Activated naive CD8-positive, alpha-beta T cell treated with anti-CD3 and anti-CD28 coated beads, Interleukin-2, amount 50 U/mL, for 24 hours (primary cell): ENCODE measurements at regions not wholly inside any gene's neighbourhood (a gene's known extent, or its start where the extent isn't known, plus 50 kb on each side); places are given as distances from the start of the nearest gene placed in this dataset.

Experiments
- ATAC-seq: fragments of 150-1000 bp; cut with Tn5 transposase; one replicate; pipeline ENCODE4 v1.10.0; 2021
- DNase-seq: peaks from one replicate; pipeline ENCODE4 v3.0.0; 2021
- H3K27ac Mint-ChIP-seq: one replicate; pipeline ENCODE4 v1.8.0; 2021; ENCODE audit warnings: mild to moderate bottlenecking, mixed read lengths
- H3K27me3 Mint-ChIP-seq: one replicate; pipeline ENCODE4 v1.8.0; 2021; ENCODE audit warnings: mixed read lengths
- H3K36me3 Mint-ChIP-seq: one replicate; pipeline ENCODE4 v1.8.0; 2021; ENCODE audit warnings: low read depth, mixed read lengths
- H3K4me1 Mint-ChIP-seq: one replicate; pipeline ENCODE4 v1.8.0; 2021; ENCODE audit warnings: mixed read lengths
- H3K4me3 Mint-ChIP-seq: one replicate; pipeline ENCODE4 v1.8.0; 2021; ENCODE audit warnings: mild to moderate bottlenecking, moderate library complexity, mixed read lengths
- H3K9me3 Mint-ChIP-seq: one replicate; pipeline ENCODE4 v1.8.0; 2021; ENCODE audit warnings: mixed read lengths

DNA sequence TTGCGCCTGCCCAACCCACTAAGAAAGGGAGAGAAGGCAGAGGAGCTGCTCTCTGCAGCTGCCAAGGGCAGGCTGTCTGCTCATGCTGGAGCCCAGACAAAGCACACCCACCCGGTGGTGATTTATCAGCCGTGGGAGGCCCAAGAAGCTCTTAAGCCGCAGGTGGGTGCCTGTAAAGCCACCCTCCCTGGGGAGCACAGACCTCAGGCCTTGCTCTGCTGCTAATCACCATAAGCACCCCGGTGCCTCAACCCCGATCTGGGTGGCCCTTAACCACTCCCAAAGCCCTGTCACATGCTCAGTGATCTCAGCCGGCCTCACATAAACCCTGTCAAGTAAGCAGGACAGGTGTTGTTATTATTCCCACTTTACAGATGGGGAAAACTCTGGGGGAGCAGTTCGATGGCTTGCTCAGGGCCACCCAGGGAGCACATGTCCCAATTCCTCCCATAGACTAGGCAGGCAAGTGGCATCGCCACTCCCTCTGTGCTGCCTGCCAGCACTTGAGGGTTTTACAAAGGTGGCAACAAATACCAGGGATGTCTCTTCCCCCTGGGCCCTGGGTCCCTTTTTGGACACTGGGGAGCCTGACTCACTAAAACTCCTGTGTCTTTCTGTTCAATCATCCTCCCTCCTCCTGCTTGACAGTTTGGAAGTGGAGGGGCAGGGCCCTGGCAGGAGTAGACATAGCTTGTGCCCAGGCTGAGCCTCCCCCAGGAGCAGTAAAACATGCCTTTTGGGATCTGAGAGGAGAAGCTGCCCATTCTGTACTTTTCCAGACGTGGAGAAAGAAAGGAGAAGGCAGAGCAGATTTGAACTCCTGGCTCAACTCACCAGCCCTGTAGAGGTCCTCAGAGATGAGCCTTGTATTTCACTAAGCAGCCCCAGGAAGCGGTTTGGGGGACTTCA lies 299.3 kb downstream of the SOX9 start:
- DNase-seq (no peak), ATAC-seq (no peak)
- Mint-ChIP-seq H3K4me3 (no peak overlapping the region), H3K27ac (no peak overlapping the region), H3K27me3 (peaks cover 2% of the 10 kb centered on the region), H3K36me3 (peaks cover 6% of the 10 kb centered on the region), H3K9me3 (peaks cover 15% of the 10 kb centered on the region), H3K4me1 (peaks cover 28% of the 10 kb centered on the region)

- H3K27me3 Mint-ChIP-seq = no peaks in the 10 kb centered on the region
- ATAC-seq (no peak), DNase-seq (no peak)
- H3K27ac Mint-ChIP-seq = no peak overlapping the region
- peaks cover 11% of the 10 kb centered on the region for H3K9me3 Mint-ChIP-seq
- H3K4me1 Mint-ChIP-seq = peaks cover 30% of the 10 kb centered on the region
- peaks cover 6% of the 10 kb centered on the region for H3K36me3 Mint-ChIP-seq
- H3K4me3 Mint-ChIP-seq = no peak overlapping the region
These were observed 299.9 kb downstream of the SOX9 start for GRCh38 chr17:72420775-72421127.

- peak; percentile 80 for ATAC-seq
- H3K9me3 Mint-ChIP-seq = peaks cover 11% of the 10 kb centered on the region
- no peaks in the 10 kb centered on the region for H3K27me3 Mint-ChIP-seq
- peak overlapping the region; percentile 6 for H3K4me3 Mint-ChIP-seq
- peaks cover 6% of the 10 kb centered on the region for H3K36me3 Mint-ChIP-seq
- peaks cover 30% of the 10 kb centered on the region for H3K4me1 Mint-ChIP-seq
- peak; percentile 34 for DNase-seq
- peak overlapping the region; percentile 48 for H3K27ac Mint-ChIP-seq
These were observed 300.6 kb downstream of the SOX9 start for GRCh38 chr17:72421128-72422092.

- Mint-ChIP-seq H3K36me3 (peaks cover 6% of the 10 kb centered on the region), H3K9me3 (peaks cover 5% of the 10 kb centered on the region), H3K4me3 (no peak overlapping the region), H3K27me3 (no peaks in the 10 kb centered on the region), H3K4me1 (peaks cover 30% of the 10 kb centered on the region), H3K27ac (peak overlapping the region; percentile 52)
- no peak for ATAC-seq
- no peak for DNase-seq
These were observed 301.3 kb downstream of the SOX9 start for GRCh38 chr17:72422204-72422504.

DNA sequence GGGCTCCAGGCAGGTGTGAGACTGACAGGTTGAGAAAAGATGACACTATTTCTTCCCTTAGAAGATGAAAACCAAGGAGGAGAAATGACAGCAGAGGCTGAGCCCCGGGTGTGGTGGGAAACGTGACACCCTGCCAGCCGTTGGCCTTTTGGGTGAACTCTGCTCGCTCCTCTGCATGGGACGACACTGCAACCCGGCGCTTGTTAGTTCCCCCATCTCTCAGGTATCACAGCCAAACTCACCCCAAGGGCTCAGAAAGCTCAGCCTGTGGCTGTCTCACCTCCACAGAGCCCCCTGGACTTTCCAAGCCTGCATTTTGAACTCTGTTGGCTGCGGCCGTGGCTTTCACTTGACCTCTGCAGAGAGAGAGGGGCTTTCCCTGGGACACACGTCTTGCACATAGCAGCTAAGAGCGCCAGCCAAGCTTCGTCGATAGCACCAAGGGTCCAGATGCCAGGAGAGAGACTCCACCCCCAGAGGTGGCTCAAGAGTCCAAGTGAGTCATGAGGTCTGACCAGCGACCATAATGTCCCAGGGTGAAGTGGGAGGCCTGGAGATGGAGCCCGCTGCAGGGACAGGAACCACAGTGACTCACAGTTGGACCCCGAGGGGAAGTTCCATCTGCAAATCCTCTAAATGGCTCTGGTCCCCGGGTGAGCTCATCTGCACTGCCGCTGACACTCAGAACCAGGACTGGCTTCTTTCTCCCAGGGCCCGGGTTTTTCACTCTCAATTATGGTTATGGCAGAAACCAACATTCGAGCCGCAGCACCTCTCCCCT lies 301.9 kb downstream of the SOX9 start:
- no peaks in the 10 kb centered on the region for H3K27me3 Mint-ChIP-seq
- ATAC-seq (peak; percentile 50), DNase-seq (peak; percentile 16)
- peaks cover 4% of the 10 kb centered on the region for H3K36me3 Mint-ChIP-seq
- H3K4me3 Mint-ChIP-seq = no peak overlapping the region
- H3K9me3 Mint-ChIP-seq = peaks cover 5% of the 10 kb centered on the region
- peaks cover 30% of the 10 kb centered on the region for H3K4me1 Mint-ChIP-seq
- H3K27ac Mint-ChIP-seq = peak overlapping the region; percentile 52

- Mint-ChIP-seq H3K27me3 (no peaks in the 10 kb centered on the region), H3K27ac (no peak overlapping the region), H3K4me3 (no peak overlapping the region), H3K9me3 (peaks cover 2% of the 10 kb centered on the region), H3K36me3 (peaks cover under 1% of the 10 kb centered on the region), H3K4me1 (peaks cover 30% of the 10 kb centered on the region)
- no peak for ATAC-seq
- DNase-seq = no peak
These were observed 302.4 kb downstream of the SOX9 start for GRCh38 chr17:72423286-72423589.

DNA sequence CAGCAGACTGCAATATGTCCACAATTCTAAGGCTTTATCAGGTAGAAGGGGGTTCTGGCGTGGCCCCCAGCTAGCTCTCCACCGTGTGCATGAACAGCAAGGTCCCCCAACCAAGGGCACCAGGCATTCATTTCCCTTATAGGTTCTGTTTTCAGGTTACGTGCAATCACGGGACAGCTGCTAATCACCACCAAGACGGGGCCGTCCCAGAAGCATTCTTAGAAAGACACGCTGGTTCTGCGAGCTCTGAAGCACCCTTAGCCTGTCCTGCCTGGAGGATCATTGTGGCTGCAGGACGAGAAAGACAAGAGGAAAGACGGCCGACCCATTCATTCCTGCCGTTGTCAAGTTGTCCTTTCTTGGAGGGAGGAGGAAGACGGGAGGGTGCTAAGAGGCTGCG lies 302.9 kb downstream of the SOX9 start:
- Mint-ChIP-seq H3K9me3 (no peaks in the 10 kb centered on the region), H3K4me3 (no peak overlapping the region), H3K4me1 (peaks cover 30% of the 10 kb centered on the region), H3K27me3 (no peaks in the 10 kb centered on the region), H3K27ac (no peak overlapping the region), H3K36me3 (no peaks in the 10 kb centered on the region)
- ATAC-seq = no peak
- DNase-seq = no peak

GRCh38 chr17:72424505-72425117 lies 303.8 kb downstream of the SOX9 start:
- DNase-seq = no peak
- no peak overlapping the region for H3K27ac Mint-ChIP-seq
- no peak for ATAC-seq
- peaks cover 30% of the 10 kb centered on the region for H3K4me1 Mint-ChIP-seq
- no peak overlapping the region for H3K4me3 Mint-ChIP-seq
- no peaks in the 10 kb centered on the region for H3K36me3 Mint-ChIP-seq
- no peaks in the 10 kb centered on the region for H3K27me3 Mint-ChIP-seq
- no peaks in the 10 kb centered on the region for H3K9me3 Mint-ChIP-seq

- Mint-ChIP-seq H3K27ac (no peak overlapping the region), H3K4me3 (no peak overlapping the region), H3K4me1 (peaks cover 30% of the 10 kb centered on the region), H3K9me3 (no peaks in the 10 kb centered on the region), H3K36me3 (no peaks in the 10 kb centered on the region), H3K27me3 (no peaks in the 10 kb centered on the region)
- DNase-seq = no peak
- no peak for ATAC-seq
These were observed 304.4 kb downstream of the SOX9 start for GRCh38 chr17:72425133-72425793.

DNA sequence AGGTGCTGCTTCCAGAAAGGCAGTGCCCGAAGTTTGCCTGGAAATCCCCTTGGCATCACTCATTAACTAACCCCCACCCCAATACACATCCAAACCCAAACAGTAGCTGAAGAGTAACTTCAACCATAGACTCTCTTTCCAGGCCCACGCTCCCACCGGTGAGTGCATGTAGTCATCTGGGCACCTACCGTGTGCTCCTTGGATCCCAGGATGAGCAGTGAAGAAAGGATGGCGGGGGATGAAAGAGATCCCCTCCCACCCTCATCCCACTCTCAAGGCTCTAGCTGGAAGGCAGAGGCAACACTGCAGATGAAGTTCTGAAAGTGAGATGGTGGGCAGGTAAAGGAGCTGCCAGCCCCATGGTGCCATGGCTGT lies 305.0 kb downstream of the SOX9 start:
- Mint-ChIP-seq H3K9me3 (no peaks in the 10 kb centered on the region), H3K27me3 (no peaks in the 10 kb centered on the region), H3K27ac (no peak overlapping the region), H3K36me3 (no peaks in the 10 kb centered on the region), H3K4me1 (peaks cover 27% of the 10 kb centered on the region), H3K4me3 (no peak overlapping the region)
- ATAC-seq (no peak), DNase-seq (no peak)

- Mint-ChIP-seq H3K36me3 (no peaks in the 10 kb centered on the region), H3K9me3 (no peaks in the 10 kb centered on the region), H3K4me1 (peaks cover 26% of the 10 kb centered on the region), H3K27ac (no peak overlapping the region), H3K27me3 (no peaks in the 10 kb centered on the region), H3K4me3 (no peak overlapping the region)
- ATAC-seq (no peak), DNase-seq (no peak)
These were observed 305.5 kb downstream of the SOX9 start for GRCh38 chr17:72426321-72426720.

- Mint-ChIP-seq H3K27me3 (no peaks in the 10 kb centered on the region), H3K9me3 (no peaks in the 10 kb centered on the region), H3K36me3 (no peaks in the 10 kb centered on the region), H3K27ac (no peak overlapping the region), H3K4me3 (no peak overlapping the region), H3K4me1 (peaks cover 19% of the 10 kb centered on the region)
- DNase-seq = no peak
- no peak for ATAC-seq
These were observed 306.3 kb downstream of the SOX9 start for GRCh38 chr17:72426948-72427760.

- Mint-ChIP-seq H3K4me3 (no peak overlapping the region), H3K36me3 (no peaks in the 10 kb centered on the region), H3K27ac (no peak overlapping the region), H3K9me3 (no peaks in the 10 kb centered on the region), H3K4me1 (peaks cover 14% of the 10 kb centered on the region), H3K27me3 (no peaks in the 10 kb centered on the region)
- no peak for DNase-seq
- ATAC-seq = no peak
These were observed 306.9 kb downstream of the SOX9 start for GRCh38 chr17:72427761-72428109.
